ENCODE measurements at regions not wholly inside any gene's neighbourhood (a gene's known extent, or its start where the extent isn't known, plus 50 kb on each side); places are given as distances from the start of the nearest gene placed in this dataset.

- TF ChIP-seq CTCF (IDR thresholded peaks at IDR 0.05 in 2 of 3, conservative IDR thresholded peaks at IDR 0.05 in 1 of 3; ENCODE audit: insufficient read depth in 2 of 3, low read depth in 1 of 3, low read length in 3 of 3) (no peak), USF2 (CRISPR knock-in tag; IDR thresholded peaks at IDR 0.05) (no peak), NFRKB (IDR thresholded peaks at IDR 0.05; ENCODE audit: low read depth) (no peak), RFX5 (IDR thresholded peaks at IDR 0.05; ENCODE audit: low read depth, low read length) (no peak), CEBPB (tag; IDR thresholded peaks at IDR 0.05) (no peak), MEF2A (IDR thresholded peaks at IDR 0.05; ENCODE audit: control insufficient read depth, low read depth, low read length) (no peak), KDM1A (IDR thresholded peaks at IDR 0.05) (no peak)
Measured at GRCh38 chr16:60404401-60404800, 1631.8 kb downstream of the CDH8 start.
